ENCODE measurements at regions not wholly inside any gene's neighbourhood (a gene's known extent, or its start where the extent isn't known, plus 50 kb on each side); places are given as distances from the start of the nearest gene placed in this dataset.

GRCh38 chr2:6475155-6475940 lies 390.4 kb downstream of the CMPK2 start:
- no peak overlapping the region for H3K27ac Mint-ChIP-seq
- CTCF ChIA-PET, result interaction anchor here (1.3 kb wide), 1 partner anchor 9 kb away, joined by 3 read pairs; no protein-coding TSS in a partner anchor
- no peak for DNase-seq
- peaks cover 14% of the 10 kb centered on the region for H3K9me3 Mint-ChIP-seq
- H3K4me1 Mint-ChIP-seq, result no peaks in the 10 kb centered on the region
- H3K4me3 Mint-ChIP-seq, result no peak overlapping the region
- POLR2A ChIA-PET, result no interaction called here
- no peaks in the 10 kb centered on the region for H3K27me3 Mint-ChIP-seq
- no peaks in the 10 kb centered on the region for H3K36me3 Mint-ChIP-seq (ENCODE audit: low read depth)

- DNase-seq, result no peak
- Mint-ChIP-seq H3K4me1 (no peaks in the 10 kb centered on the region), H3K36me3 (ENCODE audit: low read depth) (no peaks in the 10 kb centered on the region), H3K27me3 (no peaks in the 10 kb centered on the region), H3K27ac (no peak overlapping the region), H3K9me3 (peaks cover 15% of the 10 kb centered on the region), H3K4me3 (no peak overlapping the region)
- ChIA-PET POLR2A (no interaction called here), CTCF (no interaction called here)
Observed at GRCh38 chr2:6480514-6480913, 385.2 kb downstream of the CMPK2 start.

GRCh38 chr2:6482256-6482655 lies 383.5 kb downstream of the CMPK2 start:
- Mint-ChIP-seq H3K4me3 (no peak overlapping the region), H3K27ac (no peak overlapping the region)
- POLR2A ChIA-PET, result no interaction called here

GRCh38 chr2:6487765-6488164 lies 377.9 kb downstream of the CMPK2 start:
- H3K27me3 Mint-ChIP-seq, result no peaks in the 10 kb centered on the region
- H3K9me3 Mint-ChIP-seq, result no peaks in the 10 kb centered on the region
- no peaks in the 10 kb centered on the region for H3K4me1 Mint-ChIP-seq
- POLR2A ChIA-PET, result no interaction called here
- H3K4me3 Mint-ChIP-seq, result no peak overlapping the region
- H3K36me3 Mint-ChIP-seq (ENCODE audit: low read depth), result no peaks in the 10 kb centered on the region
- no peak for DNase-seq
- CTCF ChIA-PET, result no interaction called here
- no peak overlapping the region for H3K27ac Mint-ChIP-seq

More at GRCh38 chr2:6482256-6482655, 383.5 kb downstream of the CMPK2 start:
- H3K4me1 Mint-ChIP-seq, result no peaks in the 10 kb centered on the region
- CTCF ChIA-PET, result no interaction called here
- no peak for DNase-seq
- no peaks in the 10 kb centered on the region for H3K36me3 Mint-ChIP-seq (ENCODE audit: low read depth)
- H3K9me3 Mint-ChIP-seq, result peaks cover 15% of the 10 kb centered on the region
- H3K27me3 Mint-ChIP-seq, result no peaks in the 10 kb centered on the region

- CTCF ChIA-PET, result no interaction called here
- H3K27ac Mint-ChIP-seq, result no peak overlapping the region
- no peak for DNase-seq
Observed at GRCh38 chr2:6492573-6492972, 373.1 kb downstream of the CMPK2 start.

GRCh38 chr2:6493266-6493665 lies 372.4 kb downstream of the CMPK2 start:
- Mint-ChIP-seq H3K27me3 (no peaks in the 10 kb centered on the region), H3K27ac (no peak overlapping the region), H3K4me3 (no peak overlapping the region), H3K4me1 (no peaks in the 10 kb centered on the region), H3K9me3 (peaks cover 2% of the 10 kb centered on the region), H3K36me3 (ENCODE audit: low read depth) (no peaks in the 10 kb centered on the region)
- CTCF ChIA-PET, result no interaction called here
- POLR2A ChIA-PET, result no interaction called here
- no peak for DNase-seq

More at GRCh38 chr2:6492573-6492972, 373.1 kb downstream of the CMPK2 start:
- Mint-ChIP-seq H3K4me1 (no peaks in the 10 kb centered on the region), H3K36me3 (ENCODE audit: low read depth) (no peaks in the 10 kb centered on the region), H3K27me3 (no peaks in the 10 kb centered on the region), H3K9me3 (peaks cover 2% of the 10 kb centered on the region), H3K4me3 (no peak overlapping the region)
- POLR2A ChIA-PET, result no interaction called here

- POLR2A ChIA-PET, result no interaction called here
- H3K27ac Mint-ChIP-seq, result no peak overlapping the region
- CTCF ChIA-PET, result no interaction called here
Observed at GRCh38 chr2:6493669-6494068, 372.0 kb downstream of the CMPK2 start.

GRCh38 chr2:6495466-6495865 lies 370.2 kb downstream of the CMPK2 start:
- POLR2A ChIA-PET, result no interaction called here
- DNase-seq, result no peak
- H3K27ac Mint-ChIP-seq, result no peak overlapping the region
- CTCF ChIA-PET, result no interaction called here
- no peaks in the 10 kb centered on the region for H3K27me3 Mint-ChIP-seq
- H3K9me3 Mint-ChIP-seq, result peaks cover 2% of the 10 kb centered on the region
- no peaks in the 10 kb centered on the region for H3K4me1 Mint-ChIP-seq
- no peak overlapping the region for H3K4me3 Mint-ChIP-seq
- no peaks in the 10 kb centered on the region for H3K36me3 Mint-ChIP-seq (ENCODE audit: low read depth)

More at GRCh38 chr2:6493669-6494068, 372.0 kb downstream of the CMPK2 start:
- Mint-ChIP-seq H3K4me1 (no peaks in the 10 kb centered on the region), H3K36me3 (ENCODE audit: low read depth) (no peaks in the 10 kb centered on the region), H3K27me3 (no peaks in the 10 kb centered on the region), H3K9me3 (peaks cover 2% of the 10 kb centered on the region), H3K4me3 (no peak overlapping the region)
- DNase-seq, result no peak

GRCh38 chr2:6496376-6496775 lies 369.3 kb downstream of the CMPK2 start:
- no peak overlapping the region for H3K27ac Mint-ChIP-seq
- no peak overlapping the region for H3K4me3 Mint-ChIP-seq
- H3K4me1 Mint-ChIP-seq, result no peaks in the 10 kb centered on the region
- H3K27me3 Mint-ChIP-seq, result no peaks in the 10 kb centered on the region
- POLR2A ChIA-PET, result no interaction called here
- CTCF ChIA-PET, result no interaction called here
- H3K36me3 Mint-ChIP-seq (ENCODE audit: low read depth), result no peaks in the 10 kb centered on the region
- DNase-seq, result no peak
- H3K9me3 Mint-ChIP-seq, result peaks cover 2% of the 10 kb centered on the region

GRCh38 chr2:6497048-6497447 lies 368.7 kb downstream of the CMPK2 start:
- Mint-ChIP-seq H3K36me3 (ENCODE audit: low read depth) (no peaks in the 10 kb centered on the region), H3K4me3 (no peak overlapping the region), H3K9me3 (peaks cover 2% of the 10 kb centered on the region), H3K27ac (no peak overlapping the region), H3K4me1 (no peaks in the 10 kb centered on the region), H3K27me3 (no peaks in the 10 kb centered on the region)
- DNase-seq, result no peak
- POLR2A ChIA-PET, result no interaction called here
- CTCF ChIA-PET, result no interaction called here

GRCh38 chr2:6498841-6499240 lies 366.9 kb downstream of the CMPK2 start:
- DNase-seq, result no peak
- Mint-ChIP-seq H3K4me1 (no peaks in the 10 kb centered on the region), H3K27ac (no peak overlapping the region), H3K9me3 (peaks cover 2% of the 10 kb centered on the region), H3K36me3 (ENCODE audit: low read depth) (no peaks in the 10 kb centered on the region), H3K4me3 (no peak overlapping the region), H3K27me3 (no peaks in the 10 kb centered on the region)
- ChIA-PET POLR2A (no interaction called here), CTCF (no interaction called here)

GRCh38 chr2:6499691-6500090 lies 366.0 kb downstream of the CMPK2 start:
- Mint-ChIP-seq H3K36me3 (ENCODE audit: low read depth) (no peaks in the 10 kb centered on the region), H3K4me1 (no peaks in the 10 kb centered on the region), H3K27me3 (no peaks in the 10 kb centered on the region), H3K27ac (no peak overlapping the region), H3K4me3 (no peak overlapping the region), H3K9me3 (peaks cover 2% of the 10 kb centered on the region)
- ChIA-PET CTCF (no interaction called here), POLR2A (no interaction called here)
- no peak for DNase-seq

GRCh38 chr2:6506361-6506794 lies 359.3 kb downstream of the CMPK2 start:
- CTCF ChIA-PET, result no interaction called here

GRCh38 chr2:6506859-6507258 lies 358.8 kb downstream of the CMPK2 start:
- POLR2A ChIA-PET, result no interaction called here
- CTCF ChIA-PET, result no interaction called here
- H3K9me3 Mint-ChIP-seq, result no peaks in the 10 kb centered on the region
- no peaks in the 10 kb centered on the region for H3K36me3 Mint-ChIP-seq (ENCODE audit: low read depth)
- H3K27ac Mint-ChIP-seq, result no peak overlapping the region
- H3K4me3 Mint-ChIP-seq, result no peak overlapping the region
- no peaks in the 10 kb centered on the region for H3K4me1 Mint-ChIP-seq
- no peak for DNase-seq
- H3K27me3 Mint-ChIP-seq, result no peaks in the 10 kb centered on the region

More at GRCh38 chr2:6506361-6506794, 359.3 kb downstream of the CMPK2 start:
- H3K27ac Mint-ChIP-seq, result no peak overlapping the region
- POLR2A ChIA-PET, result no interaction called here
- H3K9me3 Mint-ChIP-seq, result no peaks in the 10 kb centered on the region
- no peaks in the 10 kb centered on the region for H3K27me3 Mint-ChIP-seq
- H3K4me1 Mint-ChIP-seq, result no peaks in the 10 kb centered on the region
- no peak overlapping the region for H3K4me3 Mint-ChIP-seq
- H3K36me3 Mint-ChIP-seq (ENCODE audit: low read depth), result no peaks in the 10 kb centered on the region
- no peak for DNase-seq
